Breast epithelium (tissue), 3 donors: ENCODE measurements at regions not wholly inside any gene's neighbourhood (a gene's known extent, or its start where the extent isn't known, plus 50 kb on each side); places are given as distances from the start of the nearest gene placed in this dataset.

Source experiments
- POLR2A ChIP-seq: fragments of 450-650 bp; IDR thresholded peaks from one replicate; pipeline ENCODE4 v1.6.1; 2016; ENCODE audit warnings: antibody characterized with exemption, mild to moderate bottlenecking, moderate library complexity
- POLR2AphosphoS5 ChIP-seq, 3 donors: sonication (generic); formaldehyde crosslinking; IDR thresholded peaks; one replicate each; pipeline ENCODE4 v1.6.1; 2017; ENCODE audit warnings: antibody characterized with exemption in 3 of 3
- TF ChIP-seq, protein P1 (sequence below), 3 donors: fragments of 450-650 bp; IDR thresholded peaks; one replicate each; pipeline ENCODE4 v1.5.1; 2016 to 2017; ENCODE audit warnings: antibody characterized with exemption in 3 of 3, mild to moderate bottlenecking in 3 of 3, moderate library complexity in 3 of 3

DNA sequence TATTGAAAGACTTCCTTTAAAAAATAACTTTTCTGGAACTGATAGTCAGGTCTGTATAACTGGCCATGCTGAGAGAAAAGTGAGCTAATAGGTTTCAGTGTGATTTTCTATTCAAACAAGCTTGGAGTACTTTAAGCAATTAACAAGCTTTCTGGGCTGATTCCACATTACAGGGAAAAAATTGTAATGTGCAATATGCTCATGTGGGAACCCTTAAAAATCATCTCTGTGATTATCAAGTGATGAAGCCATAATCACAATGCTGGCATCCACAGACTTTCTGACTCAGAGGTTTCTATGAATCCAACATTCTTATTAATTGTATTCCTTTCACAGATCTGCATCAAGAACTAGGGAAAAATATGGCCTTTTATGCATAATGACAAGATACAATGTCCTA is 212.2 kb upstream of the ACO1 start:
- TF ChIP-seq, protein P1, sequence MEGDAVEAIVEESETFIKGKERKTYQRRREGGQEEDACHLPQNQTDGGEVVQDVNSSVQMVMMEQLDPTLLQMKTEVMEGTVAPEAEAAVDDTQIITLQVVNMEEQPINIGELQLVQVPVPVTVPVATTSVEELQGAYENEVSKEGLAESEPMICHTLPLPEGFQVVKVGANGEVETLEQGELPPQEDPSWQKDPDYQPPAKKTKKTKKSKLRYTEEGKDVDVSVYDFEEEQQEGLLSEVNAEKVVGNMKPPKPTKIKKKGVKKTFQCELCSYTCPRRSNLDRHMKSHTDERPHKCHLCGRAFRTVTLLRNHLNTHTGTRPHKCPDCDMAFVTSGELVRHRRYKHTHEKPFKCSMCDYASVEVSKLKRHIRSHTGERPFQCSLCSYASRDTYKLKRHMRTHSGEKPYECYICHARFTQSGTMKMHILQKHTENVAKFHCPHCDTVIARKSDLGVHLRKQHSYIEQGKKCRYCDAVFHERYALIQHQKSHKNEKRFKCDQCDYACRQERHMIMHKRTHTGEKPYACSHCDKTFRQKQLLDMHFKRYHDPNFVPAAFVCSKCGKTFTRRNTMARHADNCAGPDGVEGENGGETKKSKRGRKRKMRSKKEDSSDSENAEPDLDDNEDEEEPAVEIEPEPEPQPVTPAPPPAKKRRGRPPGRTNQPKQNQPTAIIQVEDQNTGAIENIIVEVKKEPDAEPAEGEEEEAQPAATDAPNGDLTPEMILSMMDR (IDR thresholded peaks at IDR 0.05), result no peak
- TF ChIP-seq POLR2A (no peak), POLR2AphosphoS5 (IDR thresholded peaks at IDR 0.05) (no peak)
